ENCODE measurements at regions not wholly inside any gene's neighbourhood (a gene's known extent, or its start where the extent isn't known, plus 50 kb on each side); places are given as distances from the start of the nearest gene placed in this dataset.

GRCh38 chr5:82620957-82621600 is 342.9 kb upstream of the RPS23 start:
- H3K4me3 ChIP-seq: no peak overlapping the region
- H3K9ac ChIP-seq (ENCODE audit: control insufficient read depth, insufficient read depth, low read length): no peak overlapping the region
- in situ Hi-C loops (cut with MboI): no loop called here
- no peaks in the 10 kb centered on the region for H3K4me1 ChIP-seq (ENCODE audit: control insufficient read depth, insufficient read depth, low read length)
- H2AFZ ChIP-seq (ENCODE audit: control insufficient read depth, low read depth, low read length): no peak overlapping the region
- no peaks in the 10 kb centered on the region for H3K27me3 ChIP-seq (replicated peaks in 1 of 2; ENCODE audit: control insufficient read depth in 2 of 2, insufficient read depth in 2 of 2, low read length in 1 of 2)
- no peaks in the 10 kb centered on the region for H3K9me3 ChIP-seq (replicated peaks; ENCODE audit: control insufficient read depth, insufficient read depth, low read length)
- BruUV-seq (replicated peaks): no TSS peak
- DNase-seq (ENCODE audit: low read depth, low spot score) (no peak), FAIRE-seq (no peak), ATAC-seq (no peak)
- SMC1A ChIA-PET (ENCODE audit: uncharacterized antibody, unreplicated experiment): no interaction called here
- no peaks in the 10 kb centered on the region for H4K20me1 ChIP-seq (ENCODE audit: control insufficient read depth, insufficient read depth)
- H3K4me2 ChIP-seq (ENCODE audit: control insufficient read depth, insufficient read depth): no peak overlapping the region
- H3K36me3 ChIP-seq (ENCODE audit: control insufficient read depth in 2 of 2, insufficient read depth in 2 of 2, low read length in 1 of 2): no peaks in the 10 kb centered on the region
- H3K27ac ChIP-seq (ENCODE audit: control insufficient read depth, insufficient read depth): no peak overlapping the region
- intact Hi-C loops (cut with micrococcal nuclease; ENCODE audit: unreplicated experiment): no loop called here
- TF ChIP-seq SREBF1 (IDR thresholded peaks at IDR 0.05; ENCODE audit: low read length): no peak
- TF ChIP-seq CHD2 (IDR thresholded peaks at IDR 0.05; ENCODE audit: borderline replicate concordance, low read depth, low read length): no peak
- TF ChIP-seq E4F1 (IDR thresholded peaks at IDR 0.05; ENCODE audit: borderline replicate concordance, partially characterized antibody): no peak
- no peak for TF ChIP-seq NBN (IDR thresholded peaks at IDR 0.05)
- TF ChIP-seq IRF4 (IDR thresholded peaks at IDR 0.05; ENCODE audit: low read depth, low read length): no peak
- no peak for TF ChIP-seq RAD51 (IDR thresholded peaks at IDR 0.05)
- no peak for TF ChIP-seq ZZZ3 (IDR thresholded peaks at IDR 0.05; ENCODE audit: control insufficient read depth, insufficient read length, low read depth)
- no peak for TF ChIP-seq POLR2AphosphoS2 (IDR thresholded peaks at IDR 0.05; ENCODE audit: low read depth, low read length)
- H3K79me2 ChIP-seq (ENCODE audit: control insufficient read depth, insufficient read depth, low read length): no peaks in the 10 kb centered on the region
- RAD21 ChIA-PET (ENCODE audit: unreplicated experiment): no interaction called here
- POLR2A ChIA-PET: no interaction called here
- CTCF ChIA-PET: no interaction called here
- 0% methylated on average over 3 of the region's 3 CpGs for WGBS (ENCODE audit: insufficient coverage, insufficient replicate concordance, low lambda C conversion rate, missing lambda C conversion rate)

Data from GM12878 (cell line).